ENCODE measurements at regions not wholly inside any gene's neighbourhood (a gene's known extent, or its start where the extent isn't known, plus 50 kb on each side); places are given as distances from the start of the nearest gene placed in this dataset.

DNA sequence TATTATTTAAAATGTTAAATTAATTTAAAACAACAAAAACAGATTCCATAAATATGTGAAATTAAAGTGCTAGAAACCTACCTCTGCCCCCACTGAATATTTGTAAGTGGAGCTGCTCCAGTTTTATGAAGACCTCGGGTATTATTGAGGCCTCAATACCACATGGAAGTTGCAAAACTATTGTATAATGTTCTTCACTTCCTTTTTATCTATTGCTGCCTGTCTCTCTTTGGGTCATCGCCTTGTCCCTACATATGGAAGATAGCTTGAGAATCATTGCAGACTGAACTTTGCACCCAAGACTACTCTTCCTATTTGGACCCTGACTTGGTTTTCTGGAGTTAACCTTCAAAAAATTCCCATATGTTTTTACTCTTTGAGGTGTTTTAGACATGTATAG is 212.1 kb upstream of the NETO1 start:
- intact Hi-C loops (cut with DNase I), result no loop called here
- Histone ChIP-seq H3K4me3 (no peak overlapping the region), H3K36me3 (no peaks in the 10 kb centered on the region), H3K27me3 (no peaks in the 10 kb centered on the region), H3K27ac (no peak overlapping the region), H3K9me3 (no peaks in the 10 kb centered on the region), H3K4me1 (ENCODE audit: insufficient read depth) (no peaks in the 10 kb centered on the region)
- TF ChIP-seq EP300 (IDR thresholded peaks at IDR 0.05), result no peak
- TF ChIP-seq, protein P1, sequence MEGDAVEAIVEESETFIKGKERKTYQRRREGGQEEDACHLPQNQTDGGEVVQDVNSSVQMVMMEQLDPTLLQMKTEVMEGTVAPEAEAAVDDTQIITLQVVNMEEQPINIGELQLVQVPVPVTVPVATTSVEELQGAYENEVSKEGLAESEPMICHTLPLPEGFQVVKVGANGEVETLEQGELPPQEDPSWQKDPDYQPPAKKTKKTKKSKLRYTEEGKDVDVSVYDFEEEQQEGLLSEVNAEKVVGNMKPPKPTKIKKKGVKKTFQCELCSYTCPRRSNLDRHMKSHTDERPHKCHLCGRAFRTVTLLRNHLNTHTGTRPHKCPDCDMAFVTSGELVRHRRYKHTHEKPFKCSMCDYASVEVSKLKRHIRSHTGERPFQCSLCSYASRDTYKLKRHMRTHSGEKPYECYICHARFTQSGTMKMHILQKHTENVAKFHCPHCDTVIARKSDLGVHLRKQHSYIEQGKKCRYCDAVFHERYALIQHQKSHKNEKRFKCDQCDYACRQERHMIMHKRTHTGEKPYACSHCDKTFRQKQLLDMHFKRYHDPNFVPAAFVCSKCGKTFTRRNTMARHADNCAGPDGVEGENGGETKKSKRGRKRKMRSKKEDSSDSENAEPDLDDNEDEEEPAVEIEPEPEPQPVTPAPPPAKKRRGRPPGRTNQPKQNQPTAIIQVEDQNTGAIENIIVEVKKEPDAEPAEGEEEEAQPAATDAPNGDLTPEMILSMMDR (IDR thresholded peaks at IDR 0.05), result no peak
- no peak for TF ChIP-seq POLR2A (IDR thresholded peaks at IDR 0.05)
- no peak for DNase-seq
- 66 to 83% (median 71%) methylated on average over 2 of the region's 2 CpGs for WGBS, 3 donors

GRCh38 chr18:73060666-73061288 is 193.0 kb upstream of the NETO1 start:
- H3K36me3 ChIP-seq, result no peaks in the 10 kb centered on the region
- intact Hi-C loops (cut with DNase I), result no loop called here

GRCh38 chr18:73059280-73059679 is 191.5 kb upstream of the NETO1 start:
- H3K9me3 ChIP-seq, result no peaks in the 10 kb centered on the region
- no peaks in the 10 kb centered on the region for H3K4me1 ChIP-seq (ENCODE audit: insufficient read depth)
- intact Hi-C loops (cut with DNase I), result no loop called here
- no peak overlapping the region for H3K4me3 ChIP-seq
- WGBS, 3 donors, result 54 to 69% (median 56%) methylated on average over 2 of the region's 2 CpGs
- H3K27ac ChIP-seq, result no peak overlapping the region
- H3K27me3 ChIP-seq, result no peaks in the 10 kb centered on the region
- no peak for DNase-seq
- H3K36me3 ChIP-seq, result no peaks in the 10 kb centered on the region
- TF ChIP-seq, protein P1 (IDR thresholded peaks at IDR 0.05), result no peak
- TF ChIP-seq EP300 (IDR thresholded peaks at IDR 0.05) (no peak), POLR2A (IDR thresholded peaks at IDR 0.05) (no peak)

More at GRCh38 chr18:73060666-73061288, 193.0 kb upstream of the NETO1 start:
- Histone ChIP-seq H3K9me3 (no peaks in the 10 kb centered on the region), H3K27ac (no peak overlapping the region), H3K4me1 (ENCODE audit: insufficient read depth) (no peaks in the 10 kb centered on the region), H3K4me3 (no peak overlapping the region), H3K27me3 (no peaks in the 10 kb centered on the region)
- WGBS, 3 donors, result 20 to 37% (median 23%) methylated on average over 4 of the region's 4 CpGs
- DNase-seq, result no peak
- TF ChIP-seq POLR2A (IDR thresholded peaks at IDR 0.05), result no peak
- TF ChIP-seq EP300 (IDR thresholded peaks at IDR 0.05), result no peak
- TF ChIP-seq, protein P1 (IDR thresholded peaks at IDR 0.05), result no peak

GRCh38 chr18:73047688-73048087 is 179.9 kb upstream of the NETO1 start:
- H3K4me1 ChIP-seq (ENCODE audit: insufficient read depth), result no peaks in the 10 kb centered on the region
- no peak for TF ChIP-seq EP300 (IDR thresholded peaks at IDR 0.05)
- no peak for DNase-seq
- H3K27me3 ChIP-seq, result no peaks in the 10 kb centered on the region
- H3K36me3 ChIP-seq, result no peaks in the 10 kb centered on the region
- H3K9me3 ChIP-seq, result no peaks in the 10 kb centered on the region
- H3K27ac ChIP-seq, result no peak overlapping the region
- H3K4me3 ChIP-seq, result no peak overlapping the region
- intact Hi-C loops (cut with DNase I), result no loop called here

GRCh38 chr18:73045037-73045436 is 177.2 kb upstream of the NETO1 start:
- TF ChIP-seq EP300 (IDR thresholded peaks at IDR 0.05), result no peak
- TF ChIP-seq, protein P1 (IDR thresholded peaks at IDR 0.05), result no peak
- TF ChIP-seq POLR2A (IDR thresholded peaks at IDR 0.05), result no peak
- WGBS, 3 donors, result 60 to 66% (median 62%) methylated on average over 5 of the region's 5 CpGs
- Histone ChIP-seq H3K4me3 (no peak overlapping the region), H3K4me1 (ENCODE audit: insufficient read depth) (no peaks in the 10 kb centered on the region), H3K9me3 (no peaks in the 10 kb centered on the region), H3K36me3 (no peaks in the 10 kb centered on the region), H3K27me3 (no peaks in the 10 kb centered on the region), H3K27ac (no peak overlapping the region)
- intact Hi-C loops (cut with DNase I), result no loop called here
- no peak for DNase-seq
